ENCODE measurements at regions not wholly inside any gene's neighbourhood (a gene's known extent, or its start where the extent isn't known, plus 50 kb on each side); places are given as distances from the start of the nearest gene placed in this dataset.

GRCh38 chr1:115166531-115167091, 77.3 kb upstream of the TSPAN2 start:
- TF ChIP-seq POLR2A (IDR thresholded peaks at IDR 0.05; ENCODE audit: low read length) (no peak), GATA1 (IDR thresholded peaks at IDR 0.05; ENCODE audit: low read depth, low read length) (no peak)

Measured in erythroblast (primary cell).